ENCODE measurements at regions not wholly inside any gene's neighbourhood (a gene's known extent, or its start where the extent isn't known, plus 50 kb on each side); places are given as distances from the start of the nearest gene placed in this dataset.

- Histone ChIP-seq H3K27me3 (ENCODE audit: control insufficient read depth in 3 of 3, insufficient read depth in 3 of 3, low read depth in 1 of 3, low read length in 3 of 3) (no peaks in the 10 kb centered on the region), H3K79me1 (ENCODE audit: low read depth, low read length) (no peaks in the 10 kb centered on the region)
These were observed 219.3 kb upstream of the JADE1 start for GRCh38 chr4:128590034-128590740.

GRCh38 chr4:128589384-128589965 is 220.0 kb upstream of the JADE1 start:
- Histone ChIP-seq H3K4ac (ENCODE audit: low read length) (no peak overlapping the region), H3K79me1 (ENCODE audit: low read depth, low read length) (no peaks in the 10 kb centered on the region)
- no peak for DNase-seq (ENCODE audit: low spot score)

More at GRCh38 chr4:128590034-128590740, 219.3 kb upstream of the JADE1 start:
- peak overlapping the region; percentile 43 for H2AFZ ChIP-seq (ENCODE audit: low read length)
- no peak overlapping the region for H3K27ac ChIP-seq (replicated peaks; ENCODE audit: low read length)
- H3K23ac ChIP-seq (ENCODE audit: low read depth, low read length, poor library complexity), result no peak overlapping the region
- no peak overlapping the region for H2BK12ac ChIP-seq (ENCODE audit: low read length)
- no peak overlapping the region for H3K14ac ChIP-seq (ENCODE audit: low read length)
- H4K91ac ChIP-seq (ENCODE audit: low read depth, low read length, poor library complexity), result no peak overlapping the region
- WGBS, 2 donors (ENCODE audit: extremely low coverage in 2 of 2, insufficient read length in 2 of 2, insufficient replicate concordance in 1 of 2), result no CpG with 5 or more reads among the region's 9 CpGs
- H3K4me3 ChIP-seq (ENCODE audit: low read length in 2 of 2), result no peak overlapping the region
- no peak overlapping the region for H2BK120ac ChIP-seq (ENCODE audit: low read depth, low read length)
- H3K18ac ChIP-seq (ENCODE audit: low read length), result no peak overlapping the region
- H3K4ac ChIP-seq (ENCODE audit: low read length), result no peak overlapping the region
- no peak overlapping the region for H2BK5ac ChIP-seq (ENCODE audit: low read length)
- no peak overlapping the region for H3K4me2 ChIP-seq (ENCODE audit: insufficient read depth, low read length, poor library complexity, severe bottlenecking)
- H3K4me1 ChIP-seq (ENCODE audit: control insufficient read depth in 2 of 2, insufficient read depth in 1 of 2, low read depth in 1 of 2, low read length in 2 of 2), result no peaks in the 10 kb centered on the region
- no peak overlapping the region for H2AK5ac ChIP-seq (ENCODE audit: low read depth, low read length)
- H2BK15ac ChIP-seq (ENCODE audit: low read length), result no peak overlapping the region
- peaks cover 0 to 3% of the 10 kb centered on the region in 2 donors for H3K9me3 ChIP-seq (replicated peaks in 1 of 2; ENCODE audit: control insufficient read depth in 2 of 2, insufficient read depth in 1 of 2, low read depth in 1 of 2, low read length in 2 of 2)
- H4K8ac ChIP-seq (ENCODE audit: low read depth, low read length), result no peak overlapping the region
- no peak overlapping the region for H3K9ac ChIP-seq (ENCODE audit: low read depth, low read length, poor library complexity)
- H3K36me3 ChIP-seq (replicated peaks in 1 of 2; ENCODE audit: control insufficient read depth in 2 of 2, insufficient read depth in 2 of 2, low read length in 2 of 2), result no peaks in the 10 kb centered on the region
- no peak for DNase-seq (ENCODE audit: low spot score)

GRCh38 chr4:128587382-128587781 is 222.1 kb upstream of the JADE1 start:
- H4K8ac ChIP-seq (ENCODE audit: low read depth, low read length), result no peak overlapping the region

More at GRCh38 chr4:128589384-128589965, 220.0 kb upstream of the JADE1 start:
- Histone ChIP-seq H3K4me1 (ENCODE audit: control insufficient read depth in 2 of 2, insufficient read depth in 1 of 2, low read depth in 1 of 2, low read length in 2 of 2) (no peaks in the 10 kb centered on the region), H3K4me2 (ENCODE audit: insufficient read depth, low read length, poor library complexity, severe bottlenecking) (no peak overlapping the region), H3K36me3 (replicated peaks in 1 of 2; ENCODE audit: control insufficient read depth in 2 of 2, insufficient read depth in 2 of 2, low read length in 2 of 2) (no peaks in the 10 kb centered on the region), H3K4me3 (ENCODE audit: low read length in 2 of 2) (no peak overlapping the region), H2BK120ac (ENCODE audit: low read depth, low read length) (no peak overlapping the region), H4K8ac (ENCODE audit: low read depth, low read length) (no peak overlapping the region), H2BK12ac (ENCODE audit: low read length) (no peak overlapping the region), H3K27me3 (ENCODE audit: control insufficient read depth in 3 of 3, insufficient read depth in 3 of 3, low read depth in 1 of 3, low read length in 3 of 3) (no peaks in the 10 kb centered on the region), H3K27ac (replicated peaks; ENCODE audit: low read length) (no peak overlapping the region), H2BK15ac (ENCODE audit: low read length) (no peak overlapping the region), H2AFZ (ENCODE audit: low read length) (no peak overlapping the region), H3K14ac (ENCODE audit: low read length) (no peak overlapping the region), H2AK5ac (ENCODE audit: low read depth, low read length) (no peak overlapping the region), H2BK5ac (ENCODE audit: low read length) (no peak overlapping the region), H4K91ac (ENCODE audit: low read depth, low read length, poor library complexity) (no peak overlapping the region), H3K9ac (ENCODE audit: low read depth, low read length, poor library complexity) (no peak overlapping the region), H3K18ac (ENCODE audit: low read length) (no peak overlapping the region), H3K23ac (ENCODE audit: low read depth, low read length, poor library complexity) (no peak overlapping the region), H3K9me3 (replicated peaks in 1 of 2; ENCODE audit: control insufficient read depth in 2 of 2, insufficient read depth in 1 of 2, low read depth in 1 of 2, low read length in 2 of 2) (peaks cover 0 to 3% of the 10 kb centered on the region in 2 donors)
- WGBS, 2 donors (ENCODE audit: extremely low coverage in 2 of 2, insufficient read length in 2 of 2, insufficient replicate concordance in 1 of 2), result no CpG with 5 or more reads among the region's 4 CpGs

More at GRCh38 chr4:128587382-128587781, 222.1 kb upstream of the JADE1 start:
- Histone ChIP-seq H3K4me2 (ENCODE audit: insufficient read depth, low read length, poor library complexity, severe bottlenecking) (no peak overlapping the region), H3K4me3 (ENCODE audit: low read length in 2 of 2) (no peak overlapping the region), H2BK15ac (ENCODE audit: low read length) (no peak overlapping the region), H3K18ac (ENCODE audit: low read length) (no peak overlapping the region), H3K27me3 (ENCODE audit: control insufficient read depth in 3 of 3, insufficient read depth in 3 of 3, low read depth in 1 of 3, low read length in 3 of 3) (no peaks in the 10 kb centered on the region), H2AFZ (ENCODE audit: low read length) (no peak overlapping the region), H3K23ac (ENCODE audit: low read depth, low read length, poor library complexity) (no peak overlapping the region), H2BK120ac (ENCODE audit: low read depth, low read length) (no peak overlapping the region), H4K91ac (ENCODE audit: low read depth, low read length, poor library complexity) (no peak overlapping the region), H3K9me3 (replicated peaks in 1 of 2; ENCODE audit: control insufficient read depth in 2 of 2, insufficient read depth in 1 of 2, low read depth in 1 of 2, low read length in 2 of 2) (no peaks in the 10 kb centered on the region), H3K14ac (ENCODE audit: low read length) (no peak overlapping the region), H3K79me1 (ENCODE audit: low read depth, low read length) (no peaks in the 10 kb centered on the region), H3K9ac (ENCODE audit: low read depth, low read length, poor library complexity) (no peak overlapping the region), H2BK12ac (ENCODE audit: low read length) (no peak overlapping the region), H2BK5ac (ENCODE audit: low read length) (no peak overlapping the region), H3K4me1 (ENCODE audit: control insufficient read depth in 2 of 2, insufficient read depth in 1 of 2, low read depth in 1 of 2, low read length in 2 of 2) (peaks cover 0 to 1% of the 10 kb centered on the region in 2 donors), H3K36me3 (replicated peaks in 1 of 2; ENCODE audit: control insufficient read depth in 2 of 2, insufficient read depth in 2 of 2, low read length in 2 of 2) (no peaks in the 10 kb centered on the region), H3K4ac (ENCODE audit: low read length) (no peak overlapping the region), H2AK5ac (ENCODE audit: low read depth, low read length) (no peak overlapping the region), H3K27ac (replicated peaks; ENCODE audit: low read length) (no peak overlapping the region)
- no CpG with 5 or more reads among the region's 5 CpGs for WGBS, 2 donors (ENCODE audit: extremely low coverage in 2 of 2, insufficient read length in 2 of 2, insufficient replicate concordance in 1 of 2)
- DNase-seq (ENCODE audit: low spot score), result no peak

All from neuronal stem cell (in vitro differentiated cells).